GM12864 (cell line): ENCODE measurements at regions not wholly inside any gene's neighbourhood (a gene's known extent, or its start where the extent isn't known, plus 50 kb on each side); places are given as distances from the start of the nearest gene placed in this dataset.

Experiments used
- DNase-seq: peaks from one replicate; pipeline ENCODE4 v3.0.0-alpha.2; 2011; ENCODE audit warnings: low read depth
- H3K4me3 ChIP-seq: 2 replicates; pipeline ENCODE4 v1.5.1; 2011; ENCODE audit warnings: mild to moderate bottlenecking, low read depth, low read length, control low read depth
- CTCF ChIP-seq: IDR thresholded peaks from 2 replicates; pipeline ENCODE4 v1.5.1; 2011; ENCODE audit warnings: low read depth, mild to moderate bottlenecking, moderate library complexity, low read length, control low read depth, inconsistent platforms; ENCODE audit errors: missing control alignments

DNA sequence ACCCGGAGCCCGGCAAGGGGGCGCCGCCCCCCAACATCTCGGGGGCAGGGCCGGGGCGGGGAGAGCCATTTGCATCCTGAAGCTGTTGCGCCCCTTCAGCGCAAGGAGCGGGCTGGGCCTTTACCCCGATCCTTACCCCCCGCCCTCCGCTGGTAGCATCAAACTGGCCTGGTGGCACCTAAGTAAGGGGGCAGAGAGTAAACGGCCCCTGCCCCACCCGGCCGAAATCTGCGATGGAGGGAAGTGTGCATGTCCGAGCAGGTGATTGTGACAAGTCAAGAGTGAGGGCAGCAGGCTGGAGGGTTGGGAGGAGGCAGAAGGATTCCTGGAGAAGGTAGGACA is 101.2 kb downstream of the ESM1 start:
- TF ChIP-seq CTCF = no peak
- no peak overlapping the region for H3K4me3 ChIP-seq

DNA sequence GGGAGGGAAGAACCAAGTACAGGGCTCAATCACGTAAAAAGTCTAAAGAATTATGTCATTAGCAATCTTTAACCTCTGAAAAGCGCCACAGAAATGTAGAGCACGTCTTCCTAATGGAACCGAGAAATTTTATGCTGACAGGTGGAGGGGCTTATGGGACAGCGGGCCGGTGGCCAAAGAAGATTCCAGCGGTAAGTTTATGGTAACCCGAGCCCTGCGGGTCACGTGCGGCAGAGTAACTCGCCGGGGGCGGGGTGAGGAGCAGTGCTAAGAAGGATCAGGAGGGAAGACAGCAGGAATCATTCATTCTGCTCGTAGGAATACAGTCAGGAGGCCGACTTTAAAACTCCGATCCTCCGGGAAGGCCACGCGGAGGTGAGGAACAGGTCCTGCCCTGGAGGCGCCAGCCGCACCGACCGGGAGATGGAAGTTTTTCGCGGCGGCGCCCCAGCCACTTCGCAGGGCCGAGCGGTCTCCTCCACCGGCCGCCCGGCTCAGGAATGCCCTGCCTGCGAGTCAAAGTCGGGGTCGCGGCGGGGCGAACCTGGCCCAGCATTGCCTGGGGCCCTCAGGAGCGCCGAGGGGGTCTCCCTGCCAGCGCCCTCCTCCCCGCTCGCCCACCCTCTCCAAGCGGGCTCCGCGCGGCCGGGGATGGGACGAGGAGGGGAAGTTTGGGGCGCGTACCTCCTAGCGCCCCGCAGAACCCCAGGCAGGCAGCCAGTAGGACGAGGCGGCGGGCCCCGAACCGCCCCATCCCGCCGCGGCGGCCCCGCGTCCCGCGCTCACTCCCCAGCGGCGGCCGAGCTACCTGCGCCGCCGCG is 101.8 kb downstream of the ESM1 start:
- TF ChIP-seq CTCF = no peak
- DNase-seq = no peak
- no peak overlapping the region for H3K4me3 ChIP-seq

More for the DNA sequence above, 101.2 kb downstream of the ESM1 start:
- DNase-seq = no peak

- TF ChIP-seq CTCF = no peak
- no peak overlapping the region for H3K4me3 ChIP-seq
- no peak for DNase-seq
These were observed 102.6 kb downstream of the ESM1 start for GRCh38 chr5:54882841-54883240.

- no peak overlapping the region for H3K4me3 ChIP-seq
- no peak for TF ChIP-seq CTCF
- no peak for DNase-seq
These were observed 103.3 kb downstream of the ESM1 start for GRCh38 chr5:54882101-54882500.

- no peak overlapping the region for H3K4me3 ChIP-seq
- no peak for TF ChIP-seq CTCF
- DNase-seq = no peak
These were observed 103.9 kb downstream of the ESM1 start for GRCh38 chr5:54881286-54882005.

- TF ChIP-seq CTCF = no peak
- H3K4me3 ChIP-seq = no peak overlapping the region
- DNase-seq = no peak
These were observed 108.4 kb downstream of the ESM1 start for GRCh38 chr5:54876976-54877375.
